ENCODE measurements at regions not wholly inside any gene's neighbourhood (a gene's known extent, or its start where the extent isn't known, plus 50 kb on each side); places are given as distances from the start of the nearest gene placed in this dataset.
"Not testable (repeated sequence)": the region's sequence is repeated elsewhere in the genome, so short reads cannot be mapped to it uniquely, and the experiment has no call there.

DNA sequence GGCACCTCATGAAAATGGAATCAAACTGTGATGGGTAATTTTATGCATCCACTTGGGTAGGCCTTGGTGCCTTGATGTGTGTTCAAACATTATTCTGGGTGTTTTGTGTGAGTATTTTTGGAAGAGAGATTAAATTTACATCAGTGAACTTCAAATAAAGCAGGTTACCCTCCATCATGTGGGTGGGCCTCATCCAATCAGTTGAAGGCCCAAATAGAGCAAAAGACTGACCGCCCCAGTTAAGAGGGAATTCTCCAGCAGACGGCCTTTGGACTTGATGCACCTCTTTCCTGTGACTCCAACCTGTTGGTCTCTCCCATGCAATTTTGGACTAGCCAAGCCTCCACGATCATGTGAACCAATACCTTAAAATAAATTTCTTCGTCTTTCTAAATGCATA is 97.7 kb upstream of the DPP6 start:
- DNase-seq (ENCODE audit: low read depth, low spot score) = no peak
- no peak overlapping the region for H3K27ac ChIP-seq

DNA sequence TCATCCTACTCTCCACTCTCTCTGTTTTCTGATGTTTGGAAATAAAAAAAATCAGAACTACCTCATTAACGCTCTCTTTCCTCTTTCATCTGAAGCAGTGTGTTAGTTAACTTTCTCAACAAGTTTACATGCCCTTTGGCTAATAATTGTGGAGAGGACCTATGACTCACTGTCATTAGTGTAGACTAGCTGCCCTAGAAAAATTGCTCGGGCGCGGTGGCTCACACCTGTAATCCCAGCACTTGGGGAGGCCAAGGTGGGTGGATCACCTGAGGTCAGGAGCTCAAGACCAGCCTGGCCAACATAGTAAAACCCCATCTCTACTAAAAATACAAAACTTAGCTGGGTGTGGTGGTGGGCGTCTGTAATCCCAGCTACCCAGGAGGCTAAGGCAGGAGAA is 94.5 kb upstream of the DPP6 start:
- H3K27ac ChIP-seq; DNase-seq (ENCODE audit: low read depth, low spot score): not testable (repeated sequence)

DNA sequence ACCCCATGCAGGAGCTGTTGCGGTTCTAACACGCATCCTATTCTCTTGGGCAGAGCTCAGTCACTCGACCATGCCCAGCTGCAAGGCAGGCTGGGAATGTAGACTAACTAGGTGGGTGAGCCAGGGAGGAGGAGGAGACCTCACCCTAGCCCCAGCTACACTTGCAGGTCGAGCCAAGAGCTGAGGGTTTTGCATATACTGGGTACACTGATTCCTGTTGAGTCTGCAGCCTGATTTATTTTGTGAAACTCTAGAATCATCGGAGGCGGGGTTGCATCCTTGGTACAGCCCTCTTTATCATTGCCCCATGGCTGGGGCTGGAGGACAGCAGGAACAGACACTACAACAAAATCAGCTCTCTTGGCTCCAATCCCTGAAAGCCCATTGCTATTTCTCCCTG is 93.8 kb upstream of the DPP6 start:
- H3K27ac ChIP-seq; DNase-seq (ENCODE audit: low read depth, low spot score): not testable (repeated sequence)

DNA sequence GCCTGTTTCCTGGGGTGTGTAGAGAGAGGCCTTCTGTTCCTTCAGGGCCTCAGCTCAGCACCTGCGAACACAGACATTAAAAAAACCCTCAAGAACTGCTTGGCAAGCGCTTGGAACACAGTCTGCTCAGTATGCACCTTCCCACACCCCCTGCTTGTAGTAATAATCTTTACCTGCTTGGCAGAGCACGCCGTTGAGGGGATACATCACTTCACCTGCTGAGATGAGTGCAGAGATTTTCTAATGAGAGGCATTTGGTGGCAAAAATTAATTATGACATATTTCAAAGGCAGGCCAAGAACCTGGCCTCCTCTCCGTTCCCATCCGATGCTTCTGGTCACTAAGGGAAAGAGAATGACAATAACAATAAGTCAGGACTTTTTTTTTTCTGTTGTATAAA is 93.4 kb upstream of the DPP6 start:
- H3K27ac ChIP-seq; DNase-seq (ENCODE audit: low read depth, low spot score): not testable (repeated sequence)

DNA sequence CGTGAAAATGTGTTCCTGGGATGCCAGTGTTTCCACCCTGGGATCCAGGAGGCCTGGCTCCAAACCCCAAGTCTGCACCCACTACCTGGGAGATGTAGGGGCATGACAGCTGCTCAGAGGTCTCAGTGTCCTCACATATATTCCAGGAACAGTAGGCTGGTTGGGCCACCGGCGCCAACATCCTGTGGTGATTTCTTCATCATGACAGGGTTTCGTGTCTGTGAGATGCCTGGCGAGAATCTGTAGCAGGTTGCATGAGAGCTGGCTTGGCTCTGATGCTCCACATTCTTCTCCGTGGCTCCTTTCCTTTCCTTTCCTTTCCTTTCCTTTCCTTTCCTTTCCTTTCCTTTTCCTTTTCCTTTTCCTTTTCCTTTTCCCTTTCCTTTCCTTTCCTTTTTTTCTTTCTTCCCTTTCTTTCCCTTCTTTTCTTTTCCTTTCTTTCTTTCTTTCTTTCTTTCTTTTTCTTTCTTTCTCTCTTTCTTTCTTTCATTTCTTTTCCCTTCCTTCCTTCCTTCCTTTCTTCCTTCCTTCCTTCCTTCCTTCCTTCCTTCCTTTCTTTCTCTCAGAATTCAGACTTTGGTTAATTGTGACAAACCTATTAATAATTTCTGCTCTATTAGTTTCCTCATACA is 87.6 kb upstream of the DPP6 start:
- not testable (repeated sequence) for H3K27ac ChIP-seq; DNase-seq (ENCODE audit: low read depth, low spot score)

DNA sequence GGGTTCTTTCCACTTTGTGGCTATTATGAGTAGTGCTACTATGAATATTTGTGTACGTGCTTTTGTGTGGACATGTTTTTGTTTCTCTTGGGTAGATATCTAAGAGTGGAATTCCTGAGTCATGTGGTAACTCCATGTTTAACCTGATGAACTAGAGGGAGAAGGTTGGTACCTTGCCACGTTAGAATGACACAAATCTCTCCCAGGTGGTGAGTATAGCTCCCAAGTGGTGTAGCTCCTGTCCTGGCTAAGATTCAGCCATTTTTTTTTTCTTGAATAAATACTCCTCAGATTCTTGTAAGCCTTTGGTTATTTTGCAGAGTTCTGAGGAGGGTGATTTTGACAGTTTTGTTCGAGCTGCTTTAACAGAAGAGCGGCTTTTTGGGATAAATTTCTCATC is 83.2 kb upstream of the DPP6 start:
- DNase-seq (ENCODE audit: low read depth, low spot score) = not testable (repeated sequence)

DNA sequence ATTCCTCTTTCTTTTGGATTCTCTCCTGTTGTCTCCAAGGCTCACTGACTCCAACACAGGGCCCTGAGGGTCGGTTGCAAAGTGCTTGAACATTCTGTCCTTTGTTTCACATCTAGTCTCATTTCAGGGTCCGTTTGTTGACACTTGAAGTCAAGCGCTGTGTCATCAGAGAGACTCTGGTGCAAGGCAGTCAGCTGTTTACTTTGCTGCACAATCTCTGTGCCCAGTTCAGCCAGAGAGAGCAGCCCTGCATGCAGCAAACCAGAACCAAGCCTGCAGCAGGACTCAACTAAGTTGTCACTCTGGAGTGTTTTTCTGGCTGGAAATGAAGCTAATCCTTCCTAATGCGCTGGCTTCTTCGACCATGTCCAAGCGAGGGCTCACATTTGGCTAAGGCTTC is 77.6 kb upstream of the DPP6 start:
- not testable (repeated sequence) for DNase-seq (ENCODE audit: low read depth, low spot score); H3K27ac ChIP-seq

More for the DNA sequence above, 83.2 kb upstream of the DPP6 start:
- not testable (repeated sequence) for H3K27ac ChIP-seq

DNA sequence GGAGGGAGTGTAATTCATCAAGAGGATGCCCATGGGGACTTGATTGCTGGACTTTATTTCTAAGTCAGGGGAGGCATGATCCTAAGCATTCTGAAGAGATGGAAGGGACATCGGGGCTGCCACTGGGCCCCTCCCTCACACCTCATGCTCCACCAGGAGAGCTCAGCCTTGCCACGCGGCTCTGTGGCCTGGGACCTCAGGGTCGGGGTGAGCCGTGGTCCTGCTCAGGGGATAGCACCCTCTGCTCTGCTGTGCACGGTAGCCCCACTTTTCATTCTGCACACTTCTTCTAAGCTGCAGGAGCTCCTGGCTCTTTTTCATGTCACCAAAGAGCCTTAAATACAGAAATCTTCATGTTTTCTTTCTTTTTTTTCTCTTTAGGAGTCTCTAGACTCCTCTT is 75.5 kb upstream of the DPP6 start:
- DNase-seq (ENCODE audit: low read depth, low spot score); H3K27ac ChIP-seq: not testable (repeated sequence)

DNA sequence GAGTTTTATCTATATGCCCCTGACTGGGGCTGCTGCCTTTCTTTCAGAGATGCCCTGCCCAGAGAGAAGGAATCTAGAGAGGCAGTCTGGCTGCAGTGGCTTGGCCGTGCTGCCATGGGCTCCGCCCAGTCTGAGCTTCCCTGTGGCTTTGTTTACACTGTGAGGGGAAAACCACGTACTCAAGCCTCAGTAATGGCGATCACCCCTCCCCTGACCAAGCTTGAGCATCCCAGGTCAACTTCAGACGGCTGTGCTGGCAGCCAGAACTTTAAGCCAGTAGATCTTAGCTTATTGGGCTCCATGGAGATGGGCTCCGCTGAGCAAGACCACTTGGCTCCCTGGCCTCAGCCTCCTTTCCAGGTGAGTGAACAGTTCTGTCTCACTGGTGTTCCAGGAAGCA is 69.0 kb upstream of the DPP6 start:
- H3K27ac ChIP-seq; DNase-seq (ENCODE audit: low read depth, low spot score): not testable (repeated sequence)

DNA sequence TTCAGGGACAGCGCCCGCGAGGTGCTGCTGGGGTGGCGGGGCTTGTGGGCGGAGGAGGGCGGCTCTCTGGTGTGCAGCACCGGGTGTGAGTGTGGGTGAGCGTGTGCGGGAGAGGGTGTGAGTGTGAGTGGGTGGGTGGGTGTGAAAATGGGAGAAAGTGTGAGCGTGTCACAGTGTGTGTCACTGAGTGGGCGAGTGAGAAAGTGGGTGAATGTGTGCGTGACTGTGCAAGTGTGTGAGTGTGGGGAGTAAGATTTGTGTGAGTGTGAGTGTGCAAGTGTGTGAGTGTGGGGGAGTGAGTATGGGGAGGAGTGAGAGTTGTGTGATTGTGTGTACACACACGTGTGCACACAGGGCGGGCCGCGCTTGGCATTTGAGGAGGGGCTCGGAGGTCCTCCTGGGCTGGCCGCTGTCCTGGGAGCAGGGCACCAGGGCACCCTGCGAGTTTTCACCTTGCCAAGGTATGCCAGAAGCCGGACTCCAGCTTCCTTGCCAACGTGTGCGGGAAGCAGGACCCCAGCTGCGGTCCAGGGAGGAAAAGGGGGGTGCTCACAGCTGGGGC is 63.1 kb upstream of the DPP6 start:
- not testable (repeated sequence) for DNase-seq (ENCODE audit: low read depth, low spot score); H3K27ac ChIP-seq

DNA sequence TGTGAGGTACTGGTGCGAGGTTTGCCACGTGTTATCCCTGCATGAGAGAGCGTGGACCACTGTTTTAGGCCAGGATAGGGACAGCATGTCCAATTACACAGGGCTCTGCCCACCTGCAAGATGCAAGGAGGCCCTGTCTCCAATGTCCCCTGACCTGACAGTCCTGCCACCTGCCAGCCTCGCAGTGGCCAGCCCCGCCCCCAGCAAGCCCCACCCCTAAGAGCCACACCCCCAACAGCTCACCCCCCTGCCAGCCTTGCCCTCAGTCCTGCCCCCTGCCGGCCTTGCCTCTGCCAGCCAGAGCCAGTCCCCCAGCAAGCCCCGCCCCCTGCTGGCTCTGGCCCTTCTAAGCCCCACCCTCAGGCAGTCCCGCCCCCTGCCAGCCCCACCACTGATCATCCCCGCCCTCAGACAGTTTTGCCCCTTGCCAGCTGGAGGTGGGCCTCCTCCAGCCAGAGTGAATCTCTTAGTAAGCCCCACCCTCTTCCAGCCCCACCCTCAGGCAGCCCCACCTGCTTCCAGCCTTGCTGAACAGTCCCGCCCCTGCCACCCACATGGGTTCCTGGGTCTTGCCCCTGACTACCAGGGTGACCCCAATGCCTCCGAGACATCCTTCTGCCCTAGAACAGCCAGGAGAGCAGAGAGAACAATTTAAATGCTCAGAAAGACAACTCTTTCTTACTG is 62.3 kb upstream of the DPP6 start:
- not testable (repeated sequence) for DNase-seq (ENCODE audit: low read depth, low spot score); H3K27ac ChIP-seq

DNA sequence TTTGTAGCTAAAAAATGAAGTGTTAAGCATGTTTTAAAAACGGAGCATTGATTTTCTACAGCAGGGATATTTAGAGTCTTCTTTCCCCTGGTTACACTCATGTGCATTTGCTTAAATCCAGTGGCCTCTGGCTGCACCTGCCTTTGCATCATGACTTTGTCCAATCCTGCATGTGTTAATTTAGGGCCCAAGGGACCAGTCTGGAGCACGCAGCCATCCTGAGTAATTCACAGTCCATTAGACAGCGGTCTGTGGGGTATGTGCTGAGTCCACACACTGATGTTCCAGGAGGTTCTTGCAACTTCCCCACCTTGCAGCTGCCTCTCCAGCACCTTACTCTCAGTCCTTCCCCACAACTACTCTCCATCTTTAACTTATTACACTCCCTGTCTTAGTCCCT is 60.7 kb upstream of the DPP6 start:
- not testable (repeated sequence) for DNase-seq (ENCODE audit: low read depth, low spot score); H3K27ac ChIP-seq

DNA sequence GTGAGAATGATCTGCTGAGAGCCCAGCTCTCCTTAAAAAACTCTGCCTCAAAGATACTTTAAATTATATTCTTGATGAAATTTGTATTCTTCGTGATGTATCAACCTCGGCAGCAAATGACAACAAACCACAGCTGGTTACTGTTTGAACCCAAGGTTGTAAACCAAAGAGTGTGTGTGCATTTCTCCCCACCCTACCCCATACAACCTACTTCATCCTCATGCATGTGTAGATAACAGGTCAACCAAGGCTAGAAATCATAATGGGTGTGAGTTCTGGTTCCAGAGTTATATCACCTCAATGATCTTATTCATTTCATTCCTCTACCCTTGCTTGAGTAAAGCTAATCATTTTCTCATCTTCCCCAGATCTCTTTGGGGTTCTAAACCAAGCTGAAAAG is 58.8 kb upstream of the DPP6 start:
- DNase-seq (ENCODE audit: low read depth, low spot score); H3K27ac ChIP-seq: not testable (repeated sequence)

DNA sequence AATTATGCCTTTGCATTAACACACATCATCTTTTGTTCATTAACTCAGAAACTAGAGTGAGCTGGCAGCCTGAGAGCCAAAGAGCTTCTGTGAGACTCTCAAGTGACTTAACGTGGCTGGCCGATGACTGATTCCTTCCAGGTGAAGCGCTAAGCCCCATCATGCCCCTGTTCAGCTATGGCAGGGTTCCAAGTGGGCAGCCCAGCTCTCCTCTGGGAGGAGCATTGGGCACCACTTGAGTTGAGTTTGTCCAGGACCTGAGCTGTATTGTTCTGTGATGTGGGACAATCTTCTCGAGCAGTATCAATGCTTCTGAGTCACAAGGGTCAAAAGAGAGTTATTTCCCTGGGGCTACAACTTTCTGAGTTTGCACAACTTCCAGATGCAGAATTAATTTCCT is 53.3 kb upstream of the DPP6 start:
- DNase-seq (ENCODE audit: low read depth, low spot score); H3K27ac ChIP-seq: not testable (repeated sequence)
